ENCODE measurements at regions not wholly inside any gene's neighbourhood (a gene's known extent, or its start where the extent isn't known, plus 50 kb on each side); places are given as distances from the start of the nearest gene placed in this dataset.

- TF ChIP-seq CTCF (IDR thresholded peaks at IDR 0.05) (no peak), POLR2A (IDR thresholded peaks at IDR 0.05) (no peak)
Measured at GRCh38 chr15:100732211-100733055, 130.0 kb downstream of the ASB7 start.
